ENCODE measurements at regions not wholly inside any gene's neighbourhood (a gene's known extent, or its start where the extent isn't known, plus 50 kb on each side); places are given as distances from the start of the nearest gene placed in this dataset.
"Not testable (repeated sequence)": the region's sequence is repeated elsewhere in the genome, so short reads cannot be mapped to it uniquely, and the experiment has no call there.

- TF ChIP-seq KDM3A (CRISPR knock-in tag; IDR thresholded peaks at IDR 0.05; ENCODE audit: low read depth); SETDB1 (CRISPR knock-in tag; IDR thresholded peaks at IDR 0.05; ENCODE audit: borderline replicate concordance); PHF8 (CRISPR knock-in tag; IDR thresholded peaks at IDR 0.05); MAZ (IDR thresholded peaks at IDR 0.05; ENCODE audit: borderline replicate concordance, low read depth, low read length); MAZ (CRISPR knock-in tag; IDR thresholded peaks at IDR 0.05; ENCODE audit: low read depth); TFAP4 (IDR thresholded peaks at IDR 0.05; ENCODE audit: borderline replicate concordance, low read depth); PRPF4 (IDR thresholded peaks at IDR 0.05; ENCODE audit: low read depth, low read length, poor library complexity, severe bottlenecking); JUND (CRISPR knock-in tag; IDR thresholded peaks at IDR 0.05); POLR2A (IDR thresholded peaks at IDR 0.05; ENCODE audit: insufficient read depth in 1 of 2, low read depth in 2 of 2, low read length in 2 of 2): not testable (repeated sequence)
- TF ChIP-seq, protein P1, sequence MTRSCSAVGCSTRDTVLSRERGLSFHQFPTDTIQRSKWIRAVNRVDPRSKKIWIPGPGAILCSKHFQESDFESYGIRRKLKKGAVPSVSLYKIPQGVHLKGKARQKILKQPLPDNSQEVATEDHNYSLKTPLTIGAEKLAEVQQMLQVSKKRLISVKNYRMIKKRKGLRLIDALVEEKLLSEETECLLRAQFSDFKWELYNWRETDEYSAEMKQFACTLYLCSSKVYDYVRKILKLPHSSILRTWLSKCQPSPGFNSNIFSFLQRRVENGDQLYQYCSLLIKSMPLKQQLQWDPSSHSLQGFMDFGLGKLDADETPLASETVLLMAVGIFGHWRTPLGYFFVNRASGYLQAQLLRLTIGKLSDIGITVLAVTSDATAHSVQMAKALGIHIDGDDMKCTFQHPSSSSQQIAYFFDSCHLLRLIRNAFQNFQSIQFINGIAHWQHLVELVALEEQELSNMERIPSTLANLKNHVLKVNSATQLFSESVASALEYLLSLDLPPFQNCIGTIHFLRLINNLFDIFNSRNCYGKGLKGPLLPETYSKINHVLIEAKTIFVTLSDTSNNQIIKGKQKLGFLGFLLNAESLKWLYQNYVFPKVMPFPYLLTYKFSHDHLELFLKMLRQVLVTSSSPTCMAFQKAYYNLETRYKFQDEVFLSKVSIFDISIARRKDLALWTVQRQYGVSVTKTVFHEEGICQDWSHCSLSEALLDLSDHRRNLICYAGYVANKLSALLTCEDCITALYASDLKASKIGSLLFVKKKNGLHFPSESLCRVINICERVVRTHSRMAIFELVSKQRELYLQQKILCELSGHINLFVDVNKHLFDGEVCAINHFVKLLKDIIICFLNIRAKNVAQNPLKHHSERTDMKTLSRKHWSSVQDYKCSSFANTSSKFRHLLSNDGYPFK (CRISPR knock-in tag; IDR thresholded peaks at IDR 0.05; ENCODE audit: borderline replicate concordance) = not testable (repeated sequence)
- TF ChIP-seq, protein P2, sequence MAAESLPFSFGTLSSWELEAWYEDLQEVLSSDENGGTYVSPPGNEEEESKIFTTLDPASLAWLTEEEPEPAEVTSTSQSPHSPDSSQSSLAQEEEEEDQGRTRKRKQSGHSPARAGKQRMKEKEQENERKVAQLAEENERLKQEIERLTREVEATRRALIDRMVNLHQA (CRISPR knock-in tag; IDR thresholded peaks at IDR 0.05) = not testable (repeated sequence)
- TF ChIP-seq, protein P3, sequence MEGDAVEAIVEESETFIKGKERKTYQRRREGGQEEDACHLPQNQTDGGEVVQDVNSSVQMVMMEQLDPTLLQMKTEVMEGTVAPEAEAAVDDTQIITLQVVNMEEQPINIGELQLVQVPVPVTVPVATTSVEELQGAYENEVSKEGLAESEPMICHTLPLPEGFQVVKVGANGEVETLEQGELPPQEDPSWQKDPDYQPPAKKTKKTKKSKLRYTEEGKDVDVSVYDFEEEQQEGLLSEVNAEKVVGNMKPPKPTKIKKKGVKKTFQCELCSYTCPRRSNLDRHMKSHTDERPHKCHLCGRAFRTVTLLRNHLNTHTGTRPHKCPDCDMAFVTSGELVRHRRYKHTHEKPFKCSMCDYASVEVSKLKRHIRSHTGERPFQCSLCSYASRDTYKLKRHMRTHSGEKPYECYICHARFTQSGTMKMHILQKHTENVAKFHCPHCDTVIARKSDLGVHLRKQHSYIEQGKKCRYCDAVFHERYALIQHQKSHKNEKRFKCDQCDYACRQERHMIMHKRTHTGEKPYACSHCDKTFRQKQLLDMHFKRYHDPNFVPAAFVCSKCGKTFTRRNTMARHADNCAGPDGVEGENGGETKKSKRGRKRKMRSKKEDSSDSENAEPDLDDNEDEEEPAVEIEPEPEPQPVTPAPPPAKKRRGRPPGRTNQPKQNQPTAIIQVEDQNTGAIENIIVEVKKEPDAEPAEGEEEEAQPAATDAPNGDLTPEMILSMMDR (CRISPR knock-in tag; IDR thresholded peaks at IDR 0.05) = not testable (repeated sequence)
- TF ChIP-seq, protein P4, sequence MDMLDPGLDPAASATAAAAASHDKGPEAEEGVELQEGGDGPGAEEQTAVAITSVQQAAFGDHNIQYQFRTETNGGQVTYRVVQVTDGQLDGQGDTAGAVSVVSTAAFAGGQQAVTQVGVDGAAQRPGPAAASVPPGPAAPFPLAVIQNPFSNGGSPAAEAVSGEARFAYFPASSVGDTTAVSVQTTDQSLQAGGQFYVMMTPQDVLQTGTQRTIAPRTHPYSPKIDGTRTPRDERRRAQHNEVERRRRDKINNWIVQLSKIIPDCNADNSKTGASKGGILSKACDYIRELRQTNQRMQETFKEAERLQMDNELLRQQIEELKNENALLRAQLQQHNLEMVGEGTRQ (IDR thresholded peaks at IDR 0.05; ENCODE audit: low read depth, low read length) = not testable (repeated sequence)
- TF ChIP-seq, protein P4 (CRISPR knock-in tag; IDR thresholded peaks at IDR 0.05; ENCODE audit: borderline replicate concordance) = not testable (repeated sequence)
- TF ChIP-seq, protein P5, sequence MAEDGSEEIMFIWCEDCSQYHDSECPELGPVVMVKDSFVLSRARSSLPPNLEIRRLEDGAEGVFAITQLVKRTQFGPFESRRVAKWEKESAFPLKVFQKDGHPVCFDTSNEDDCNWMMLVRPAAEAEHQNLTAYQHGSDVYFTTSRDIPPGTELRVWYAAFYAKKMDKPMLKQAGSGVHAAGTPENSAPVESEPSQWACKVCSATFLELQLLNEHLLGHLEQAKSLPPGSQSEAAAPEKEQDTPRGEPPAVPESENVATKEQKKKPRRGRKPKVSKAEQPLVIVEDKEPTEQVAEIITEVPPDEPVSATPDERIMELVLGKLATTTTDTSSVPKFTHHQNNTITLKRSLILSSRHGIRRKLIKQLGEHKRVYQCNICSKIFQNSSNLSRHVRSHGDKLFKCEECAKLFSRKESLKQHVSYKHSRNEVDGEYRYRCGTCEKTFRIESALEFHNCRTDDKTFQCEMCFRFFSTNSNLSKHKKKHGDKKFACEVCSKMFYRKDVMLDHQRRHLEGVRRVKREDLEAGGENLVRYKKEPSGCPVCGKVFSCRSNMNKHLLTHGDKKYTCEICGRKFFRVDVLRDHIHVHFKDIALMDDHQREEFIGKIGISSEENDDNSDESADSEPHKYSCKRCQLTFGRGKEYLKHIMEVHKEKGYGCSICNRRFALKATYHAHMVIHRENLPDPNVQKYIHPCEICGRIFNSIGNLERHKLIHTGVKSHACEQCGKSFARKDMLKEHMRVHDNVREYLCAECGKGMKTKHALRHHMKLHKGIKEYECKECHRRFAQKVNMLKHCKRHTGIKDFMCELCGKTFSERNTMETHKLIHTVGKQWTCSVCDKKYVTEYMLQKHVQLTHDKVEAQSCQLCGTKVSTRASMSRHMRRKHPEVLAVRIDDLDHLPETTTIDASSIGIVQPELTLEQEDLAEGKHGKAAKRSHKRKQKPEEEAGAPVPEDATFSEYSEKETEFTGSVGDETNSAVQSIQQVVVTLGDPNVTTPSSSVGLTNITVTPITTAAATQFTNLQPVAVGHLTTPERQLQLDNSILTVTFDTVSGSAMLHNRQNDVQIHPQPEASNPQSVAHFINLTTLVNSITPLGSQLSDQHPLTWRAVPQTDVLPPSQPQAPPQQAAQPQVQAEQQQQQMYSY (CRISPR knock-in tag; IDR thresholded peaks at IDR 0.05) = not testable (repeated sequence)
Measured at GRCh38 chr1:96564401-96564800, 157.2 kb upstream of the PTBP2 start.
